AG10803 (cell line): ENCODE measurements at regions not wholly inside any gene's neighbourhood (a gene's known extent, or its start where the extent isn't known, plus 50 kb on each side); places are given as distances from the start of the nearest gene placed in this dataset.

ENCODE experiments used
- DNase-seq: peaks from one replicate; pipeline ENCODE4 v3.0.0; 2010; ENCODE audit warnings: low read depth
- H3K4me3 ChIP-seq: 2 replicates; pipeline ENCODE4 v1.5.1; 2011; ENCODE audit warnings: mild to moderate bottlenecking, low read length, control low read depth
- TF ChIP-seq, protein P1 (sequence below): conservative IDR thresholded peaks from 2 replicates; pipeline ENCODE4 v1.5.1; 2011; ENCODE audit warnings: mild to moderate bottlenecking, low read length, control low read depth, inconsistent platforms

GRCh38 chr13:63345835-63346234 lies 1930.2 kb upstream of the PCDH20 start:
- H3K4me3 ChIP-seq = no peak overlapping the region
- no peak for DNase-seq
- TF ChIP-seq, protein P1, sequence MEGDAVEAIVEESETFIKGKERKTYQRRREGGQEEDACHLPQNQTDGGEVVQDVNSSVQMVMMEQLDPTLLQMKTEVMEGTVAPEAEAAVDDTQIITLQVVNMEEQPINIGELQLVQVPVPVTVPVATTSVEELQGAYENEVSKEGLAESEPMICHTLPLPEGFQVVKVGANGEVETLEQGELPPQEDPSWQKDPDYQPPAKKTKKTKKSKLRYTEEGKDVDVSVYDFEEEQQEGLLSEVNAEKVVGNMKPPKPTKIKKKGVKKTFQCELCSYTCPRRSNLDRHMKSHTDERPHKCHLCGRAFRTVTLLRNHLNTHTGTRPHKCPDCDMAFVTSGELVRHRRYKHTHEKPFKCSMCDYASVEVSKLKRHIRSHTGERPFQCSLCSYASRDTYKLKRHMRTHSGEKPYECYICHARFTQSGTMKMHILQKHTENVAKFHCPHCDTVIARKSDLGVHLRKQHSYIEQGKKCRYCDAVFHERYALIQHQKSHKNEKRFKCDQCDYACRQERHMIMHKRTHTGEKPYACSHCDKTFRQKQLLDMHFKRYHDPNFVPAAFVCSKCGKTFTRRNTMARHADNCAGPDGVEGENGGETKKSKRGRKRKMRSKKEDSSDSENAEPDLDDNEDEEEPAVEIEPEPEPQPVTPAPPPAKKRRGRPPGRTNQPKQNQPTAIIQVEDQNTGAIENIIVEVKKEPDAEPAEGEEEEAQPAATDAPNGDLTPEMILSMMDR = no peak

DNA sequence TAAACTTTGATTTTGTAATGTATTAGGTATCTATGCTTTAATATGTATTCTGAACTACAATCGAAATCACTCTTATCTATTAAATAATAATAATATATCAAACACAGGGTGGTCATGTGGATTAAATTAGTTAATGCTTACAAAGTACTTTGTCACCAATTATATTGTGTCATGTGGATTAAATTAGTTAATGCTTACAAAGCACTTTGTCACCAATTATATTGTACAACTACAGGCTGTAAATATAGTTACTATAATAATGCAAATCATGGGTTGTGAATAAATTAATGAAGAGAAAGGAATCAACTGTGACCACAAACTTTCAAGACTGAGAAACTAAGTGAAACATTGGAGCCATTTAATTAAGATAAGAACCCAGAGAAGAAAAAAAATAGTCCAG lies 1929.1 kb upstream of the PCDH20 start:
- no peak overlapping the region for H3K4me3 ChIP-seq

DNA sequence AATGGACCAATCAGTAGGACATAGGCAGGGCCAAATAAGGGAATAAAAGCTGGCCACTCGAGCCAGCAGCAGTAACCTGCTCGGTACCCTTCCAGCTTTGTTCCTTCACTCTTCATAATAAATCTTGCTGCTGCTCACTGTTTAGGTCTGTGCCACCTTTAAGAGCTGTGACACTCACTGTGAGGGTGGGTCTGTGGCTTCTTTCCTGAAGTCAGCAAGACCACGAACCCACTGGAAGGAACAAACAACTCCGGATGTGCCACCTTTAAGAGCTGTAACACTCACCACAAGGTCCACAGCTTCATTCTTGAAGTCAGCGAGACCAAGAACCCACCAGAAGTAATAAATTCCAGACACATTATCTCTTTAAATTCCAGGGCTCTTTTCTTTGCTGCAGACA lies 1922.3 kb upstream of the PCDH20 start:
- H3K4me3 ChIP-seq = no peak overlapping the region
- DNase-seq = no peak
- TF ChIP-seq, protein P1 = no peak

More for the DNA sequence above, 1929.1 kb upstream of the PCDH20 start:
- TF ChIP-seq, protein P1 = no peak
- DNase-seq = no peak

DNA sequence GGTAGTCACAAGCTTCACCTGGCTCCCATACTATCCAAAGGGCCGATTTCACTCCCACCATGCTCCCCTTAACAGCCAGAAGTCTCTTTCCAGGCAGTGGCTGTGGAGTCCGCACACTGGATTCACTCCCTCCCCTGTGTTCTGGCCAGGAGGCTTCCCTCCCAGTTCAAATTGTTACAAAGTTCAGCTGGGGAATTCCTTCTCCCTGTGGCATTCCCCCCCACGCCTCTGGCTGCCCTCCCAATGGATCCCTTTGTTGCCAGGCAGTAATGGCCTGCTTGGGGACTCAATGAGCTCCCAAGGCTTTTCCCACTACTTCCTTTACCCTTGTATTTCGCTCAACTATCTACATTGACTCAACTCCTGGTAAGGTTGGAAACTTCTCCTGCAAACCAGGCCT lies 1921.4 kb upstream of the PCDH20 start:
- no peak overlapping the region for H3K4me3 ChIP-seq
- TF ChIP-seq, protein P1 = no peak
- DNase-seq = no peak

DNA sequence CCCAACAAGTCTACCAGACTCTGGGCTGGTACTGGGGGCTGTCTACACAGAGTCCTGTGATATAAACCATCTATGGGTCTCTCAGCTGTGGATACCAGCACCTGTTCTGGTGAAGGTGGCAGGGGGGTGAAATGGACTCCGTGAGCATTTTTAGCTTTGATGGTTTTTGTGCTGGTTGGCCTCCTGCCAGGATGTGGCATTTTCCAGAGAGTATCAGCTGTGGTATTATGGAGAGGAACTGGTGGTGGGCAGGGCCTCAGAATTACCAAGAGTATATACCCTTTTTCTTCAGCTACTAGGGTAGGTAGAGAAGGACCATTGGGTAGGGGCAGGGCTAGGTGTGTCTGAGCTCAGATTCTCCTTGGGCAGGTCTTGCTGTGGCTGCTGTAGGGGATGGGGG lies 1920.9 kb upstream of the PCDH20 start:
- TF ChIP-seq, protein P1 = no peak
- DNase-seq = no peak
- no peak overlapping the region for H3K4me3 ChIP-seq

DNA sequence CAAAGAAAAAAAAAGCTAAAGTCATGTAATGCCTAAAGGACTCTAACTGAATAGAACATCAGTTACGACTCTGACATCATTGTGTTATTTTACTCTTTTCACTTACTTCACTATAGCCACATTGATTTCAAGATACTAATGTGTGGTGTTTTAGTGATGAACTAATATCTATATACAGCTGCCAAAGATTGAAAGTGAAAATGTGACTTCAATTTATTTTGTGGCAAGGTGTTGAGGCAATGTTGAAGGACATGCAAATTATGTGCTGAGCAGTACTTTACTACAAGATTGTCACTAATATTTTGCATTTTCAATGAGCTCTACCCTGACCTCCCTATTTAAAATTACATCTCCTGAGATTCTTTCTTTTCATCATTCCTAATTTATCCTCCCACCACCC lies 1911.9 kb upstream of the PCDH20 start:
- TF ChIP-seq, protein P1 = no peak
- DNase-seq = no peak
- H3K4me3 ChIP-seq = no peak overlapping the region

DNA sequence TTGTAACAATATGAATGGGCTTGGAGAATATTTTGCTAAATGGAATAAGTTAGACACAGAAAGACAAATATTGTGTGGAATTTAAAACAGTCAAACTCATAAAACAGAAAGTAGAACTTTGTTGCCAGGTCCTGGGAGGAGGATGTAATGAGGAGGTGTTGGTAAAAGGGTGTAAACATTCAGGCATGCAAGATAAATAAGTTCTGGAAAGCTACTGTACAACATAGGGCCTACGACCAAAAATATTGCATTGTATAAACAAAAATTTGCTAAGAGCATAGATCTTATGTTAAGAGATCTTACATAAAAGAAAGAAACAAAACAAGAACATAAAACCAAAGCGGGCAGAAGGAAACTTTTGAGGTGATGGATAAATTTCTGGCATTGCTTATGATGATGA lies 1907.8 kb upstream of the PCDH20 start:
- no peak overlapping the region for H3K4me3 ChIP-seq
- TF ChIP-seq, protein P1 = no peak
- DNase-seq = no peak
